ENCODE measurements at regions not wholly inside any gene's neighbourhood (a gene's known extent, or its start where the extent isn't known, plus 50 kb on each side); places are given as distances from the start of the nearest gene placed in this dataset.
"Not testable (repeated sequence)": the region's sequence is repeated elsewhere in the genome, so short reads cannot be mapped to it uniquely, and the experiment has no call there.

- Histone ChIP-seq H3K27me3 (ENCODE audit: insufficient read depth, low read depth) (no peaks in the 10 kb centered on the region), H4K20me1 (ENCODE audit: insufficient read depth) (no peaks in the 10 kb centered on the region), H3K4me1 (replicated peaks; ENCODE audit: insufficient read depth) (no peaks in the 10 kb centered on the region), H3K4me2 (no peak overlapping the region), H2AFZ (no peak overlapping the region), H3K36me3 (ENCODE audit: low read depth) (no peaks in the 10 kb centered on the region), H3K79me2 (ENCODE audit: low read depth) (no peaks in the 10 kb centered on the region), H3K27ac (no peak overlapping the region), H3K9me2 (ENCODE audit: insufficient read depth) (no peaks in the 10 kb centered on the region), H3K4me3 (no peak overlapping the region), H3K9me3 (ENCODE audit: insufficient read depth, low read depth) (no peaks in the 10 kb centered on the region), H3F3A (ENCODE audit: insufficient read depth, low read depth) (no peaks in the 10 kb centered on the region)
- intact Hi-C loops (cut with micrococcal nuclease; ENCODE audit: unreplicated experiment), result no loop called here
- POLR2A ChIA-PET (ENCODE audit: unreplicated experiment), result no interaction called here
- DNase-seq, result no peak
- CTCF ChIA-PET, result no interaction called here
- TF ChIP-seq EZH2 (IDR thresholded peaks at IDR 0.05; ENCODE audit: low read depth), result no peak
- BruUV-seq (replicated peaks), result no TSS peak
These were observed 89.5 kb upstream of the ANKRD30A start for GRCh38 chr10:37035853-37036252.

GRCh38 chr10:37015498-37015897 is 109.9 kb upstream of the ANKRD30A start:
- CTCF ChIA-PET, result no interaction called here
- Histone ChIP-seq H3K27ac (no peak overlapping the region), H3K4me2 (no peak overlapping the region), H3K36me3 (ENCODE audit: low read depth) (no peaks in the 10 kb centered on the region), H3F3A (ENCODE audit: insufficient read depth, low read depth) (no peaks in the 10 kb centered on the region), H3K27me3 (ENCODE audit: insufficient read depth, low read depth) (no peaks in the 10 kb centered on the region), H3K4me3 (no peak overlapping the region), H3K4me1 (replicated peaks; ENCODE audit: insufficient read depth) (no peaks in the 10 kb centered on the region), H3K9me2 (ENCODE audit: insufficient read depth) (no peaks in the 10 kb centered on the region), H3K9me3 (ENCODE audit: insufficient read depth, low read depth) (no peaks in the 10 kb centered on the region), H4K20me1 (ENCODE audit: insufficient read depth) (no peaks in the 10 kb centered on the region), H2AFZ (no peak overlapping the region), H3K79me2 (ENCODE audit: low read depth) (no peaks in the 10 kb centered on the region)
- intact Hi-C loops (cut with micrococcal nuclease; ENCODE audit: unreplicated experiment), result no loop called here
- POLR2A ChIA-PET (ENCODE audit: unreplicated experiment), result no interaction called here
- no peak for DNase-seq
- no peak for TF ChIP-seq EZH2 (IDR thresholded peaks at IDR 0.05; ENCODE audit: low read depth)
- TF ChIP-seq CTCF (conservative IDR thresholded peaks at IDR 0.05), result no peak
- BruUV-seq (replicated peaks), result no TSS peak

GRCh38 chr10:37010741-37011140 is 114.7 kb upstream of the ANKRD30A start:
- H3K27ac ChIP-seq, result no peak overlapping the region
- H3K79me2 ChIP-seq (ENCODE audit: low read depth), result no peaks in the 10 kb centered on the region
- H3K9me3 ChIP-seq (ENCODE audit: insufficient read depth, low read depth), result no peaks in the 10 kb centered on the region
- ChIA-PET CTCF (no interaction called here), POLR2A (ENCODE audit: unreplicated experiment) (no interaction called here)
- no peaks in the 10 kb centered on the region for H3K36me3 ChIP-seq (ENCODE audit: low read depth)
- BruUV-seq (replicated peaks), result no TSS peak
- no peak overlapping the region for H3K4me3 ChIP-seq
- H3K27me3 ChIP-seq (ENCODE audit: insufficient read depth, low read depth), result no peaks in the 10 kb centered on the region
- H3F3A ChIP-seq (ENCODE audit: insufficient read depth, low read depth), result no peaks in the 10 kb centered on the region
- no peak overlapping the region for H3K4me2 ChIP-seq
- DNase-seq, result no peak
- TF ChIP-seq CTCF (conservative IDR thresholded peaks at IDR 0.05) (no peak), EZH2 (IDR thresholded peaks at IDR 0.05; ENCODE audit: low read depth) (no peak)
- intact Hi-C loops (cut with micrococcal nuclease; ENCODE audit: unreplicated experiment), result no loop called here
- no peaks in the 10 kb centered on the region for H3K9me2 ChIP-seq (ENCODE audit: insufficient read depth)
- no peaks in the 10 kb centered on the region for H3K4me1 ChIP-seq (replicated peaks; ENCODE audit: insufficient read depth)
- H4K20me1 ChIP-seq (ENCODE audit: insufficient read depth), result no peaks in the 10 kb centered on the region
- H2AFZ ChIP-seq, result no peak overlapping the region

- DNase-seq; H3K4me1 ChIP-seq (replicated peaks; ENCODE audit: insufficient read depth); H3K4me2 ChIP-seq; H3K4me3 ChIP-seq; H4K20me1 ChIP-seq (ENCODE audit: insufficient read depth); H3K27ac ChIP-seq; H3K27me3 ChIP-seq (ENCODE audit: insufficient read depth, low read depth); H3K79me2 ChIP-seq (ENCODE audit: low read depth); POLR2A ChIA-PET (ENCODE audit: unreplicated experiment); CTCF ChIA-PET; H3K36me3 ChIP-seq (ENCODE audit: low read depth); intact Hi-C loops (cut with micrococcal nuclease; ENCODE audit: unreplicated experiment); H3F3A ChIP-seq (ENCODE audit: insufficient read depth, low read depth); BruUV-seq (replicated peaks); H3K9me2 ChIP-seq (ENCODE audit: insufficient read depth); H3K9me3 ChIP-seq (ENCODE audit: insufficient read depth, low read depth); H2AFZ ChIP-seq: not testable (repeated sequence)
These were observed 117.1 kb upstream of the ANKRD30A start for GRCh38 chr10:37008276-37008675.
